Nephron (organoid): ENCODE measurements at regions not wholly inside any gene's neighbourhood (a gene's known extent, or its start where the extent isn't known, plus 50 kb on each side); places are given as distances from the start of the nearest gene placed in this dataset.
A peak's percentile ranks its signal among the peaks of the same experiment; 100 is the strongest.

Source experiments
- H3K27ac Mint-ChIP-seq, 3 experiments: 2 replicates each; pipeline ENCODE4 v1.8.0; 2020; ENCODE audit warnings: mixed read lengths in 3 of 3, mild to moderate bottlenecking in 2 of 3, moderate library complexity in 1 of 3
- H3K27me3 Mint-ChIP-seq: 2 replicates; pipeline ENCODE4 v1.8.0; 2021; ENCODE audit warnings: low read depth, mild to moderate bottlenecking, moderate library complexity, mixed read lengths
- H3K36me3 Mint-ChIP-seq: 2 replicates; pipeline ENCODE4 v1.8.0; 2020; ENCODE audit warnings: low read depth, mixed read lengths
- H3K4me1 Mint-ChIP-seq: 2 replicates; pipeline ENCODE4 v1.8.0; 2020; ENCODE audit warnings: mixed read lengths
- H3K4me3 Mint-ChIP-seq, 3 experiments: 2 replicates each; pipeline ENCODE4 v1.8.0; 2020; ENCODE audit warnings: mild to moderate bottlenecking in 3 of 3, mixed read lengths in 3 of 3, moderate library complexity in 2 of 3
- H3K9me3 Mint-ChIP-seq: 2 replicates; pipeline ENCODE4 v1.8.0; 2020; ENCODE audit warnings: mixed read lengths
- CTCF ChIP-seq, 3 experiments: fragments of 200-600 bp; sonication (generic); IDR thresholded peaks; one replicate each; pipeline ENCODE4 v1.5.0; 2021; ENCODE audit warnings: antibody characterized with exemption in 3 of 3; ENCODE audit not compliant: unreplicated experiment in 3 of 3

- Mint-ChIP-seq H3K27me3 (no peaks in the 10 kb centered on the region), H3K9me3 (no peaks in the 10 kb centered on the region), H3K27ac (peak overlapping the region in 1 of 3 experiments; percentile 17), H3K4me1 (peaks cover 19% of the 10 kb centered on the region), H3K4me3 (no peak overlapping the region), H3K36me3 (peaks cover 64% of the 10 kb centered on the region)
- no peak for TF ChIP-seq CTCF (IDR thresholded peaks at IDR 0.05; ENCODE audit: unreplicated experiment in 3 of 3)
These were observed 103.9 kb upstream of the DMRT1 start for GRCh38 chr9:737400-738120.

- peaks cover 23% of the 10 kb centered on the region for H3K4me1 Mint-ChIP-seq
- no peaks in the 10 kb centered on the region for H3K27me3 Mint-ChIP-seq
- H3K36me3 Mint-ChIP-seq: peaks cover 67% of the 10 kb centered on the region
- no peak overlapping the region for H3K27ac Mint-ChIP-seq
- no peak overlapping the region for H3K4me3 Mint-ChIP-seq
- H3K9me3 Mint-ChIP-seq: no peaks in the 10 kb centered on the region
- no peak for TF ChIP-seq CTCF (IDR thresholded peaks at IDR 0.05; ENCODE audit: unreplicated experiment in 3 of 3)
These were observed 103.1 kb upstream of the DMRT1 start for GRCh38 chr9:738209-738915.

GRCh38 chr9:739362-739761, 102.1 kb upstream of the DMRT1 start:
- Mint-ChIP-seq H3K27me3 (no peaks in the 10 kb centered on the region), H3K4me1 (peaks cover 26% of the 10 kb centered on the region), H3K4me3 (no peak overlapping the region), H3K36me3 (peaks cover 74% of the 10 kb centered on the region), H3K27ac (no peak overlapping the region), H3K9me3 (no peaks in the 10 kb centered on the region)
- no peak for TF ChIP-seq CTCF (IDR thresholded peaks at IDR 0.05; ENCODE audit: unreplicated experiment in 3 of 3)

- H3K4me1 Mint-ChIP-seq: peaks cover 27% of the 10 kb centered on the region
- H3K36me3 Mint-ChIP-seq: peaks cover 76% of the 10 kb centered on the region
- H3K4me3 Mint-ChIP-seq: no peak overlapping the region
- no peak for TF ChIP-seq CTCF (IDR thresholded peaks at IDR 0.05; ENCODE audit: unreplicated experiment in 3 of 3)
- H3K27me3 Mint-ChIP-seq: no peaks in the 10 kb centered on the region
- H3K27ac Mint-ChIP-seq: no peak overlapping the region
- H3K9me3 Mint-ChIP-seq: no peaks in the 10 kb centered on the region
These were observed 101.3 kb upstream of the DMRT1 start for GRCh38 chr9:740221-740620.

GRCh38 chr9:742104-742503, 99.4 kb upstream of the DMRT1 start:
- Mint-ChIP-seq H3K4me1 (peaks cover 36% of the 10 kb centered on the region), H3K4me3 (no peak overlapping the region), H3K27ac (no peak overlapping the region), H3K27me3 (no peaks in the 10 kb centered on the region), H3K9me3 (no peaks in the 10 kb centered on the region), H3K36me3 (peaks cover 86% of the 10 kb centered on the region)
- TF ChIP-seq CTCF (IDR thresholded peaks at IDR 0.05; ENCODE audit: unreplicated experiment in 3 of 3): no peak
